DMS53 (cell line): ENCODE measurements at regions not wholly inside any gene's neighbourhood (a gene's known extent, or its start where the extent isn't known, plus 50 kb on each side); places are given as distances from the start of the nearest gene placed in this dataset.

ENCODE experiments used
- DNase-seq: peaks from one replicate; lab custom pipeline; 2025; lab: John Stamatoyannopoulos, UW

- DNase-seq = no peak
Observed at GRCh38 chr6:56346958-56347357, 99.6 kb upstream of the COL21A1 start.

- no peak for DNase-seq
Observed at GRCh38 chr6:56345376-56345995, 98.1 kb upstream of the COL21A1 start.

GRCh38 chr6:56343295-56343694 lies 95.9 kb upstream of the COL21A1 start:
- no peak for DNase-seq

GRCh38 chr6:56339524-56339923 lies 92.1 kb upstream of the COL21A1 start:
- no peak for DNase-seq

- DNase-seq = no peak
Observed at GRCh38 chr6:56335726-56336125, 88.3 kb upstream of the COL21A1 start.

- no peak for DNase-seq
Observed at GRCh38 chr6:56334937-56335336, 87.6 kb upstream of the COL21A1 start.

- DNase-seq = no peak
Observed at GRCh38 chr6:56329271-56330050, 82.1 kb upstream of the COL21A1 start.

- no peak for DNase-seq
Observed at GRCh38 chr6:56328728-56329090, 81.3 kb upstream of the COL21A1 start.

GRCh38 chr6:56327946-56328727 lies 80.8 kb upstream of the COL21A1 start:
- no peak for DNase-seq

- no peak for DNase-seq
Observed at GRCh38 chr6:56324396-56324795, 77.0 kb upstream of the COL21A1 start.

GRCh38 chr6:56318851-56319250 lies 71.5 kb upstream of the COL21A1 start:
- peak; percentile 83 for DNase-seq

- DNase-seq = peak; percentile 65
Observed at GRCh38 chr6:56314683-56315523, 67.5 kb upstream of the COL21A1 start.

GRCh38 chr6:56311533-56312448 lies 64.4 kb upstream of the COL21A1 start:
- DNase-seq = peak; percentile 68

- no peak for DNase-seq
Observed at GRCh38 chr6:56311061-56311460, 63.7 kb upstream of the COL21A1 start.

- no peak for DNase-seq
Observed at GRCh38 chr6:56310241-56310640, 62.9 kb upstream of the COL21A1 start.

GRCh38 chr6:56299916-56300315 lies 52.5 kb upstream of the COL21A1 start:
- DNase-seq = no peak

GRCh38 chr6:56297022-56297989 lies 49.9 kb upstream of the COL21A1 start:
- DNase-seq = no peak
